ENCODE measurements at regions not wholly inside any gene's neighbourhood (a gene's known extent, or its start where the extent isn't known, plus 50 kb on each side); places are given as distances from the start of the nearest gene placed in this dataset.

GRCh38 chr16:65388592-65388991 lies 266.7 kb upstream of the CDH11 start:
- H3K27me3 ChIP-seq, result no peaks in the 10 kb centered on the region
- no peaks in the 10 kb centered on the region for H4K20me1 ChIP-seq (ENCODE audit: insufficient read depth, poor library complexity, severe bottlenecking)
- H3K36me3 ChIP-seq (replicated peaks; ENCODE audit: insufficient read depth, low read depth), result no peaks in the 10 kb centered on the region
- no peak overlapping the region for H3K4me2 ChIP-seq
- H3K9me2 ChIP-seq (replicated peaks; ENCODE audit: insufficient read depth), result no peaks in the 10 kb centered on the region
- no peaks in the 10 kb centered on the region for H3K79me2 ChIP-seq
- H3K27ac ChIP-seq, result no peak overlapping the region
- H3K4me1 ChIP-seq (ENCODE audit: insufficient read depth), result no peaks in the 10 kb centered on the region
- no peak overlapping the region for H3K4me3 ChIP-seq
- H2AFZ ChIP-seq, result no peak overlapping the region
- no peak for DNase-seq (ENCODE audit: low spot score)
- H3K9me3 ChIP-seq (ENCODE audit: low read depth), result no peaks in the 10 kb centered on the region
- TF ChIP-seq CTCF (IDR thresholded peaks at IDR 0.05; ENCODE audit: poor library complexity) (no peak), EZH2 (IDR thresholded peaks at IDR 0.05; ENCODE audit: borderline replicate concordance) (no peak), EZH2phosphoT487 (IDR thresholded peaks at IDR 0.05; ENCODE audit: low read depth, severe bottlenecking, unreplicated experiment) (no peak)

GRCh38 chr16:65386672-65387071 lies 264.8 kb upstream of the CDH11 start:
- Histone ChIP-seq H3K4me3 (no peak overlapping the region), H3K9me2 (replicated peaks; ENCODE audit: insufficient read depth) (no peaks in the 10 kb centered on the region), H2AFZ (no peak overlapping the region), H4K20me1 (ENCODE audit: insufficient read depth, poor library complexity, severe bottlenecking) (no peaks in the 10 kb centered on the region), H3K27me3 (no peaks in the 10 kb centered on the region), H3K4me2 (no peak overlapping the region), H3K9me3 (ENCODE audit: low read depth) (no peaks in the 10 kb centered on the region), H3K36me3 (replicated peaks; ENCODE audit: insufficient read depth, low read depth) (no peaks in the 10 kb centered on the region), H3K27ac (no peak overlapping the region), H3K4me1 (ENCODE audit: insufficient read depth) (no peaks in the 10 kb centered on the region), H3K79me2 (no peaks in the 10 kb centered on the region)
- 66% methylated on average over 2 of the region's 2 CpGs for WGBS (ENCODE audit: low lambda C conversion rate, missing lambda C conversion rate)
- DNase-seq (ENCODE audit: low spot score), result no peak
- TF ChIP-seq EZH2phosphoT487 (IDR thresholded peaks at IDR 0.05; ENCODE audit: low read depth, severe bottlenecking, unreplicated experiment) (no peak), CTCF (IDR thresholded peaks at IDR 0.05; ENCODE audit: poor library complexity) (no peak)

- no peaks in the 10 kb centered on the region for H3K4me1 ChIP-seq (ENCODE audit: insufficient read depth)
- no peaks in the 10 kb centered on the region for H3K9me2 ChIP-seq (replicated peaks; ENCODE audit: insufficient read depth)
- no peaks in the 10 kb centered on the region for H3K79me2 ChIP-seq
- H3K4me2 ChIP-seq, result no peak overlapping the region
- H3K4me3 ChIP-seq, result no peak overlapping the region
- H3K9me3 ChIP-seq (ENCODE audit: low read depth), result no peaks in the 10 kb centered on the region
- no peaks in the 10 kb centered on the region for H3K27me3 ChIP-seq
- DNase-seq (ENCODE audit: low spot score), result no peak
- no peak overlapping the region for H3K27ac ChIP-seq
- WGBS (ENCODE audit: low lambda C conversion rate, missing lambda C conversion rate), result 41% methylated on average over 1 of the region's 1 CpG
- H4K20me1 ChIP-seq (ENCODE audit: insufficient read depth, poor library complexity, severe bottlenecking), result no peaks in the 10 kb centered on the region
- H2AFZ ChIP-seq, result no peak overlapping the region
- H3K36me3 ChIP-seq (replicated peaks; ENCODE audit: insufficient read depth, low read depth), result no peaks in the 10 kb centered on the region
- no peak for TF ChIP-seq EZH2 (IDR thresholded peaks at IDR 0.05; ENCODE audit: borderline replicate concordance)
- TF ChIP-seq EZH2phosphoT487 (IDR thresholded peaks at IDR 0.05; ENCODE audit: low read depth, severe bottlenecking, unreplicated experiment), result no peak
Observed at GRCh38 chr16:65384441-65384840, 262.6 kb upstream of the CDH11 start.

- H3K27me3 ChIP-seq, result no peaks in the 10 kb centered on the region
- no peaks in the 10 kb centered on the region for H3K36me3 ChIP-seq (replicated peaks; ENCODE audit: insufficient read depth, low read depth)
- H3K79me2 ChIP-seq, result no peaks in the 10 kb centered on the region
- no peak overlapping the region for H3K4me3 ChIP-seq
- no peak overlapping the region for H3K27ac ChIP-seq
- no peaks in the 10 kb centered on the region for H3K4me1 ChIP-seq (ENCODE audit: insufficient read depth)
- H4K20me1 ChIP-seq (ENCODE audit: insufficient read depth, poor library complexity, severe bottlenecking), result no peaks in the 10 kb centered on the region
- no peak overlapping the region for H2AFZ ChIP-seq
- H3K9me2 ChIP-seq (replicated peaks; ENCODE audit: insufficient read depth), result no peaks in the 10 kb centered on the region
- no peak overlapping the region for H3K4me2 ChIP-seq
- no peaks in the 10 kb centered on the region for H3K9me3 ChIP-seq (ENCODE audit: low read depth)
- TF ChIP-seq EZH2 (IDR thresholded peaks at IDR 0.05; ENCODE audit: borderline replicate concordance) (no peak), EZH2phosphoT487 (IDR thresholded peaks at IDR 0.05; ENCODE audit: low read depth, severe bottlenecking, unreplicated experiment) (no peak), CTCF (IDR thresholded peaks at IDR 0.05; ENCODE audit: poor library complexity) (no peak)
- DNase-seq (ENCODE audit: low spot score), result no peak
Observed at GRCh38 chr16:65377195-65377594, 255.3 kb upstream of the CDH11 start.
